ENCODE measurements at regions not wholly inside any gene's neighbourhood (a gene's known extent, or its start where the extent isn't known, plus 50 kb on each side); places are given as distances from the start of the nearest gene placed in this dataset.

GRCh38 chr2:182565911-182566567 is 139.2 kb upstream of the PDE1A start:
- Histone ChIP-seq H3K27ac (ENCODE audit: low read depth) (no peak overlapping the region), H3K4me3 (ENCODE audit: low read depth, low read length) (no peak overlapping the region), H3K4me1 (ENCODE audit: insufficient read depth) (no peaks in the 10 kb centered on the region), H3K36me3 (ENCODE audit: insufficient read depth) (no peaks in the 10 kb centered on the region)
- no peak for DNase-seq (ENCODE audit: extremely low spot score)
- WGBS: 93% methylated on average over 1 of the region's 1 CpG

GRCh38 chr2:182573553-182573952 is 142.5 kb upstream of the DNAJC10 start:
- Histone ChIP-seq H3K4me3 (ENCODE audit: low read depth, low read length) (no peak overlapping the region), H3K27ac (ENCODE audit: low read depth) (no peak overlapping the region)
- WGBS: 98% methylated on average over 4 of the region's 4 CpGs

GRCh38 chr2:182577816-182578215 is 138.2 kb upstream of the DNAJC10 start:
- 91% methylated on average over 6 of the region's 6 CpGs for WGBS

More at GRCh38 chr2:182573553-182573952, 142.5 kb upstream of the DNAJC10 start:
- Histone ChIP-seq H3K4me1 (ENCODE audit: insufficient read depth) (no peaks in the 10 kb centered on the region), H3K36me3 (ENCODE audit: insufficient read depth) (no peaks in the 10 kb centered on the region)
- DNase-seq (ENCODE audit: extremely low spot score): no peak

GRCh38 chr2:182581196-182581935 is 134.7 kb upstream of the DNAJC10 start:
- 76% methylated on average over 4 of the region's 4 CpGs for WGBS
- no peak overlapping the region for H3K4me3 ChIP-seq (ENCODE audit: low read depth, low read length)
- no peak overlapping the region for H3K27ac ChIP-seq (ENCODE audit: low read depth)
- no peak for DNase-seq (ENCODE audit: extremely low spot score)
- H3K4me1 ChIP-seq (ENCODE audit: insufficient read depth): no peaks in the 10 kb centered on the region
- H3K36me3 ChIP-seq (ENCODE audit: insufficient read depth): no peaks in the 10 kb centered on the region

More at GRCh38 chr2:182577816-182578215, 138.2 kb upstream of the DNAJC10 start:
- DNase-seq (ENCODE audit: extremely low spot score): no peak
- H3K36me3 ChIP-seq (ENCODE audit: insufficient read depth): no peaks in the 10 kb centered on the region
- H3K27ac ChIP-seq (ENCODE audit: low read depth): no peak overlapping the region
- H3K4me3 ChIP-seq (ENCODE audit: low read depth, low read length): no peak overlapping the region
- no peaks in the 10 kb centered on the region for H3K4me1 ChIP-seq (ENCODE audit: insufficient read depth)

GRCh38 chr2:182584462-182584861 is 131.6 kb upstream of the DNAJC10 start:
- Histone ChIP-seq H3K27ac (ENCODE audit: low read depth) (no peak overlapping the region), H3K4me1 (ENCODE audit: insufficient read depth) (no peaks in the 10 kb centered on the region), H3K4me3 (ENCODE audit: low read depth, low read length) (no peak overlapping the region), H3K36me3 (ENCODE audit: insufficient read depth) (no peaks in the 10 kb centered on the region)
- 88% methylated on average over 3 of the region's 3 CpGs for WGBS
- no peak for DNase-seq (ENCODE audit: extremely low spot score)

GRCh38 chr2:182585001-182585400 is 131.1 kb upstream of the DNAJC10 start:
- no peak overlapping the region for H3K27ac ChIP-seq (ENCODE audit: low read depth)
- no peak overlapping the region for H3K4me3 ChIP-seq (ENCODE audit: low read depth, low read length)
- no peaks in the 10 kb centered on the region for H3K36me3 ChIP-seq (ENCODE audit: insufficient read depth)
- no peaks in the 10 kb centered on the region for H3K4me1 ChIP-seq (ENCODE audit: insufficient read depth)
- 88% methylated on average over 3 of the region's 3 CpGs for WGBS
- no peak for DNase-seq (ENCODE audit: extremely low spot score)

GRCh38 chr2:182585430-182585829 is 130.6 kb upstream of the DNAJC10 start:
- Histone ChIP-seq H3K27ac (ENCODE audit: low read depth) (no peak overlapping the region), H3K36me3 (ENCODE audit: insufficient read depth) (no peaks in the 10 kb centered on the region), H3K4me1 (ENCODE audit: insufficient read depth) (no peaks in the 10 kb centered on the region), H3K4me3 (ENCODE audit: low read depth, low read length) (no peak overlapping the region)
- no peak for DNase-seq (ENCODE audit: extremely low spot score)
- 87% methylated on average over 2 of the region's 2 CpGs for WGBS

GRCh38 chr2:182586426-182586825 is 129.6 kb upstream of the DNAJC10 start:
- Histone ChIP-seq H3K4me1 (ENCODE audit: insufficient read depth) (no peaks in the 10 kb centered on the region), H3K4me3 (ENCODE audit: low read depth, low read length) (no peak overlapping the region), H3K27ac (ENCODE audit: low read depth) (no peak overlapping the region), H3K36me3 (ENCODE audit: insufficient read depth) (no peaks in the 10 kb centered on the region)
- DNase-seq (ENCODE audit: extremely low spot score): no peak
- 89% methylated on average over 2 of the region's 2 CpGs for WGBS

- WGBS: 99% methylated on average over 1 of the region's 1 CpG
Observed at GRCh38 chr2:182587831-182588230, 128.2 kb upstream of the DNAJC10 start.

GRCh38 chr2:182589121-182589520 is 126.9 kb upstream of the DNAJC10 start:
- DNase-seq (ENCODE audit: extremely low spot score): no peak
- Histone ChIP-seq H3K27ac (ENCODE audit: low read depth) (no peak overlapping the region), H3K36me3 (ENCODE audit: insufficient read depth) (no peaks in the 10 kb centered on the region), H3K4me1 (ENCODE audit: insufficient read depth) (no peaks in the 10 kb centered on the region), H3K4me3 (ENCODE audit: low read depth, low read length) (no peak overlapping the region)

More at GRCh38 chr2:182587831-182588230, 128.2 kb upstream of the DNAJC10 start:
- Histone ChIP-seq H3K4me1 (ENCODE audit: insufficient read depth) (no peaks in the 10 kb centered on the region), H3K36me3 (ENCODE audit: insufficient read depth) (no peaks in the 10 kb centered on the region), H3K27ac (ENCODE audit: low read depth) (no peak overlapping the region), H3K4me3 (ENCODE audit: low read depth, low read length) (no peak overlapping the region)
- no peak for DNase-seq (ENCODE audit: extremely low spot score)

- Histone ChIP-seq H3K27ac (ENCODE audit: low read depth) (no peak overlapping the region), H3K36me3 (ENCODE audit: insufficient read depth) (no peaks in the 10 kb centered on the region), H3K4me1 (ENCODE audit: insufficient read depth) (no peaks in the 10 kb centered on the region), H3K4me3 (ENCODE audit: low read depth, low read length) (no peak overlapping the region)
- DNase-seq (ENCODE audit: extremely low spot score): no peak
- 55% methylated on average over 1 of the region's 1 CpG for WGBS
Observed at GRCh38 chr2:182591774-182592173, 124.3 kb upstream of the DNAJC10 start.

- 93% methylated on average over 4 of the region's 4 CpGs for WGBS
- Histone ChIP-seq H3K4me3 (ENCODE audit: low read depth, low read length) (no peak overlapping the region), H3K4me1 (ENCODE audit: insufficient read depth) (no peaks in the 10 kb centered on the region), H3K36me3 (ENCODE audit: insufficient read depth) (no peaks in the 10 kb centered on the region), H3K27ac (ENCODE audit: low read depth) (no peak overlapping the region)
- DNase-seq (ENCODE audit: extremely low spot score): no peak
Observed at GRCh38 chr2:182592691-182593393, 123.2 kb upstream of the DNAJC10 start.

GRCh38 chr2:182593394-182593975 is 122.6 kb upstream of the DNAJC10 start:
- 36% methylated on average over 3 of the region's 3 CpGs for WGBS
- Histone ChIP-seq H3K4me3 (ENCODE audit: low read depth, low read length) (no peak overlapping the region), H3K4me1 (ENCODE audit: insufficient read depth) (no peaks in the 10 kb centered on the region), H3K36me3 (ENCODE audit: insufficient read depth) (no peaks in the 10 kb centered on the region), H3K27ac (ENCODE audit: low read depth) (no peak overlapping the region)
- DNase-seq (ENCODE audit: extremely low spot score): no peak
